SH-SY5Y (cell line): ENCODE measurements at regions not wholly inside any gene's neighbourhood (a gene's known extent, or its start where the extent isn't known, plus 50 kb on each side); places are given as distances from the start of the nearest gene placed in this dataset.

Source experiments
- GATA2 ChIP-seq: IDR thresholded peaks from 2 replicates; pipeline ENCODE4 v1.6.1; 2011; ENCODE audit warnings: mild to moderate bottlenecking, low read depth, low read length
- GATA3 ChIP-seq: IDR thresholded peaks from 2 replicates; pipeline ENCODE4 v1.6.1; 2011; ENCODE audit warnings: low read depth, mild to moderate bottlenecking, low read length, moderate library complexity

GRCh38 chr18:47605093-47605492 lies 325.4 kb downstream of the SMAD2 start:
- TF ChIP-seq GATA2 (no peak), GATA3 (no peak)
